AG10803 (cell line): ENCODE measurements at regions not wholly inside any gene's neighbourhood (a gene's known extent, or its start where the extent isn't known, plus 50 kb on each side); places are given as distances from the start of the nearest gene placed in this dataset.

Source experiments
- DNase-seq: peaks from one replicate; pipeline ENCODE4 v3.0.0; 2010; ENCODE audit warnings: low read depth
- H3K4me3 ChIP-seq: 2 replicates; pipeline ENCODE4 v1.5.1; 2011; ENCODE audit warnings: mild to moderate bottlenecking, low read length, control low read depth
- TF ChIP-seq, protein P1 (sequence below): conservative IDR thresholded peaks from 2 replicates; pipeline ENCODE4 v1.5.1; 2011; ENCODE audit warnings: mild to moderate bottlenecking, low read length, control low read depth, inconsistent platforms

DNA sequence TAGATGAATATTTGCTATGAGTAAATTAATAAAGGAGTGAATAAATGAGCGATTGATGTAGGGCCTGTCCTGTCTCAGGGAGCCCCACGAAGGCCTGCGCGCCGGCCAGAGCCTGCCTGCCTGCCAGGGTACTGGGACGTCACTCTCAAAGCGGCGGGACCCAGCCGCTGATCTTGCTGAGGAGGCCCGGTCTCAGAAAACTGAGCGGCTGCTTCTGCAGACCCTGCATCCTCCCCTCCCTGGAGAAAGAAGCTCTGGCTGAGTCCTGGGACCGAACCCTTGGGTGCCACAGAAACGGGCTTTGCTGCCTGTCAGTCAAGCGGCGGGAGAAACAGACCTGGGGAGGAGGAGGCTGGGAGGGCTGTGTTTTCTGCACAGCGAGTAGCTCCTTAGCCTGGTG is 91.6 kb upstream of the B3GAT1 start:
- no peak overlapping the region for H3K4me3 ChIP-seq
- no peak for DNase-seq
- TF ChIP-seq, protein P1, sequence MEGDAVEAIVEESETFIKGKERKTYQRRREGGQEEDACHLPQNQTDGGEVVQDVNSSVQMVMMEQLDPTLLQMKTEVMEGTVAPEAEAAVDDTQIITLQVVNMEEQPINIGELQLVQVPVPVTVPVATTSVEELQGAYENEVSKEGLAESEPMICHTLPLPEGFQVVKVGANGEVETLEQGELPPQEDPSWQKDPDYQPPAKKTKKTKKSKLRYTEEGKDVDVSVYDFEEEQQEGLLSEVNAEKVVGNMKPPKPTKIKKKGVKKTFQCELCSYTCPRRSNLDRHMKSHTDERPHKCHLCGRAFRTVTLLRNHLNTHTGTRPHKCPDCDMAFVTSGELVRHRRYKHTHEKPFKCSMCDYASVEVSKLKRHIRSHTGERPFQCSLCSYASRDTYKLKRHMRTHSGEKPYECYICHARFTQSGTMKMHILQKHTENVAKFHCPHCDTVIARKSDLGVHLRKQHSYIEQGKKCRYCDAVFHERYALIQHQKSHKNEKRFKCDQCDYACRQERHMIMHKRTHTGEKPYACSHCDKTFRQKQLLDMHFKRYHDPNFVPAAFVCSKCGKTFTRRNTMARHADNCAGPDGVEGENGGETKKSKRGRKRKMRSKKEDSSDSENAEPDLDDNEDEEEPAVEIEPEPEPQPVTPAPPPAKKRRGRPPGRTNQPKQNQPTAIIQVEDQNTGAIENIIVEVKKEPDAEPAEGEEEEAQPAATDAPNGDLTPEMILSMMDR, result no peak

DNA sequence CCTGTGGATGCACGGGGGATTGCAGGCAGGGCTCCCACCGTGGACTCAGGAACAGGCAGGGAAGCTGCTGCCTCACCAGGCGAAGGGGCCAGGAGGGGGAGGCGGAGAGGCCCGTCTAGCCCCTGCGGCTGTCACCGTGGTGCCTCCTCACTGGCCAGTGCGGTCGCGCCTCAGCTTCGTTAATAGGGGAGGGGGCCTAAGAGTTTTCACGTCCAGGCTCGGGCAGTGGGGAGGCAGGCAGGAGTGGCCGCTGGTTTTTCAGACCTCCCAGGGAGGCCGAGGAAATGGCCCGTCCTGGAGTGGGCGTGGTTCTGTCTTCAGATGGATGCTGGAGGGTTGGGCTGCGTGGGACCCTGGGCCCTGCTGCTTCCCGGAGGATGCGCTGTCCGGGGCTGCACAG is 91.1 kb upstream of the B3GAT1 start:
- TF ChIP-seq, protein P1, result no peak
- H3K4me3 ChIP-seq, result no peak overlapping the region
- DNase-seq, result no peak

DNA sequence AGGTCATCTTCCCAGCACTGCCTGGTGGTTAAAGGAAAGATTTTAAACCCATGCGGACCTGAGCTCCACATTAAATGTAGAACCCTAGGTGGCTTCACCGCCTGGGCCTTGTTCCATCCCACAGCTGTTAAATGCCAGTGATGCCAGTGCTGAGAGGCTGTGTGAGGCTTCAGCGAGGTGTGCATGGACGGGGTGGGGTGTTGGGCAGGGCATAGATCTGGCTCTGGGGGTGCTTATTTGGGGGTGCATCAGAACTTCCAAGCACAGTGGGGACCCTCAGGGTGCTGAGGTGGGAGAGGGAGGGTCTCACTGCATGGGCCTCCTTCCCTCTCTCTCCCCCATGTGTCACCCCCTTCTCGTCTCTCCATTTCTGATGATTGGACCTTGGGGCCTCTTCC is 90.1 kb upstream of the B3GAT1 start:
- no peak overlapping the region for H3K4me3 ChIP-seq
- no peak for DNase-seq
- TF ChIP-seq, protein P1, result no peak

DNA sequence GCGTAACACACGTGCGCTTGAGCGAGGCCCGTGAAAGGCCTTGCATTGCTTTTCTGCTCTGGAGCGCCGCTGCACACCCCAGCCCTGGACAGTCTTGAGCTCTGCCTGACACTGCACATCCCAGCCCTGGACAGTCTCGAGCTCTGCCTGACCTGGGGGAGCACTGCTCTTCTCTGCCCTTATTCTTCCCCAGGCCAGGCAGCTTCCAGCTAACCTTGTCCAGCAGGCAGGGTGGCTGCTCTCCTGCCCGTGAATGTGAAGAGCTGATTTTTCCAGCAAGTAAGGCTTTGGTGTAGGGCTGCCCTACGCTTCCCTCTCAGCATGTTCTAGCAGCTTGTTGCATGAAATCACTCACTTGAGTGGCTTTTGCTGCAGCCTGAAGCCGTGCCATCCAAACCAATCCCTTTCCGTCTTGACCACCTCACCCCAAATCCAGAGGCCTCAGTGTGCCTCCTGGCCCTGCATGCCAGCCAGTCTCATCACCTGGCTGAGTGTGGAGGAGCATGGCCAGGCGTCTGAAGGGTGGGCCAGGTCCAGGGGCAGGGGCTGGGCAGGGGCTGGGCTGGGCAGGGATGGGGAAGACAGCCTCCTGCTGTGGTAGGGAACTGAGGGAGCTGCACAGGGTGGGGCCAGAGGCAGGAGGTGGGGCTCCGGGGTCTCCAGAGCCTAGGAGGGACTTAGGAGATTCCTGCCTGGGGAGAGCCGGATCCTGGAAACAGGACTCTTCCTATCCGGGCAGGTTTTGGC is 89.5 kb upstream of the B3GAT1 start:
- DNase-seq, result no peak
- H3K4me3 ChIP-seq, result no peak overlapping the region
- TF ChIP-seq, protein P1, result no peak

DNA sequence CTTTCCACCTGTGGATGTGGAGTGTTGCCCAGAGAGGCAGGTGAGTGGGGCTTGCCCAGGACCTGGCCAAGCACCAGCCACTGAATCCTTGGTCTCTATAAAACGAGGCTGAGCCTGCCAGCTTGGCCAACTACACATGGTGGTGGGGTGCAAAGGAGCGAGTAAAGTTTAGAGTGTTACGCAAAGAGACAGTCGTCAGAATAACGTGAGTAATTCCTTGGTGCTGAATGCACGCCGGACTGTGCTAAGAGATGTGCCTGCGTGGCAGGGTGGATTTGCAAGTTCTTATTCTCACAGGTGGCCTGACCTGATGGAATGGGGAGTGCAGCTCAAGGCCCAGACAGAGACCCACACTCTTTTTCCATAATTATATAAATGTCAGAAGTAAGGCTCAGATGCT is 88.6 kb upstream of the B3GAT1 start:
- TF ChIP-seq, protein P1, result no peak
- H3K4me3 ChIP-seq, result no peak overlapping the region
- DNase-seq, result no peak

DNA sequence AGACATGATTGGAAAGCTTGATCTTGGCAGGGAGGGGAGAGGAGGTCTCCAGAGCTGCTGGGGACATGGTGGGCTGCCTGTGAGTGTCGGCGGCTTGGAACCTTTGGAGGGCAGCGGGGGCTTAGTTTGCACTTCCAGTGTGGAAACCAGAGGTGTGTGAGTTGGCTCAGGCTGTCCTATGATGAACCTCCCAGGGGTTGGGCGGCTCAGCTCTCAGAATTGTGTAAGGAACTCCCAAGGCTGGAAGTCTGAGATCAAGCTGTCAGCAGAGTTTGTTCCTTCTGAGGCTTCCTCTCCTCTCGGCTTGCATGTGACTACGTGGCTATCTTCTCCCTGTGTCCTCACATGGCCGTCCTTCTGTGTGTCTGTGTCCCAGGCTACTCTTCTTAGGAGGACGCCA is 87.9 kb upstream of the B3GAT1 start:
- no peak for DNase-seq
- TF ChIP-seq, protein P1, result no peak

DNA sequence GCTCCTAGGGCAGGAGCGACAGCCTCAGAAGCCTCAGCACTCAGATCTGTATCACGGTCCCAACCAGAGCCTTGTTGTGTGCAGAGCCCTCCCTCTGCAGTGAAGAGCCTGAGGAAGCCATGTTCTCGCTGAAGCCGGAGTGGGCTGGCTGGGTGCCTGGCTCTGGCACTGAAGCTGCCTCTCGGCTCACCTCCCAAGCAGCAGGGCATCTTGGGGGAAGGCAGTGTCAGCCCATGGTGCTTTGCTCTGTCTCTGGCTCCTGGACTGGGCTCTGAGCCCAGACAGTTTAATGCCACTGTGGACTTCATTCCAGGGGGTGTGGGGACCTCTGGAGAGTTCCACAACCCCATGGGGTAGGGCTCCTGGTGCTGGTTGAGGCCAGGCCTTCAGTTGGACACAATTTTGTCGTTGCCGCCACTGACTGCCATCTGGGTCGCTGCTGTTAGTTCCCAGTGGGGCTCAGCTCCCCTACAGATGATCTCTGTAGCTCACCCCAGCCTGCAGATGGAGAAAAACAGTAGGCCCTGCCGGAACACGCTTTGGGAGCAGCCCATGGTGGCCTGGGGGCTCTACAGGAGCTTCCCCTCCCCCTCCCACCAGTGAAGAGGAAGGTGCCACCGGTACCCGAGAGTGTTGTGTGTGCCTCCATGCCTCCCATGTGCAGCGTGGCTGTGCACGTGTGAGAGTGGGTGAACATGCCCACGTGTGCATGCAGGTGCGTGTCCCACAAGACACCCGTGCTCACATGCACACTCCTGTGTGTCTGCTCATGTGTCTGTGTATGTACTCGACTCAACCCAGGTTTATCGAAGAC is 86.5 kb upstream of the B3GAT1 start:
- H3K4me3 ChIP-seq, result no peak overlapping the region
- DNase-seq, result no peak
- TF ChIP-seq, protein P1, result no peak

More for the DNA sequence above, 87.9 kb upstream of the B3GAT1 start:
- H3K4me3 ChIP-seq, result no peak overlapping the region
